HCT116 (cell line): ENCODE measurements at regions not wholly inside any gene's neighbourhood (a gene's known extent, or its start where the extent isn't known, plus 50 kb on each side); places are given as distances from the start of the nearest gene placed in this dataset.

Experiments
- ATAC-seq: fragments of 200-7000 bp; cut with Tn5 transposase; 2 replicates; pipeline ENCODE4 v1.9.1; 2020; ENCODE audit warnings: mild to moderate bottlenecking, moderate library complexity
- BruUV-seq: library from RNA; stranded (reverse); fragments of 400-500 nt; replicated peaks from 2 replicates; lab custom pipeline; 2021; lab: Mats Ljungman, UMichigan
- CTCF ChIA-PET: fragments of 300-600 bp; sonication (Branson Sonifier 250); formaldehyde crosslinking; loops from one replicate; lab custom pipeline; 2021; ENCODE audit warnings: antibody characterized with exemption; lab: Charles Lee
- POLR2A ChIA-PET: fragments of 300-600, 350-600 bp; sonication (Branson Sonifier 250); formaldehyde crosslinking; loops from one replicate; lab custom pipeline; 2021; ENCODE audit warnings: antibody characterized with exemption; lab: Charles Lee
- RAD21 ChIA-PET, 2 experiments: fragments of 300-600 bp; sonication (Branson Sonifier 250); formaldehyde crosslinking; loops; one replicate each; lab custom pipeline; 2023; ENCODE audit warnings: low total read pairs in 2 of 2; ENCODE audit not compliant: uncharacterized antibody in 2 of 2, unreplicated experiment in 2 of 2, low non-redundant PET in 1 of 2; lab: Charles Lee
- DNase-seq: peaks from one replicate; pipeline ENCODE4 v3.0.0-alpha.2; 2010; ENCODE audit warnings: low read depth, low spot score
- H2AFZ ChIP-seq: fragments of 200-600 bp; shearing (Covaris generic), sonication (generic); 2 replicates; pipeline ENCODE4 v1.6.1; 2017; ENCODE audit warnings: low read depth, mixed run types, mixed read lengths, antibody characterized with exemption, low read length; ENCODE audit not compliant: poor library complexity, severe bottlenecking
- H3K27ac ChIP-seq: 2 replicates; pipeline ENCODE4 v1.5.1; 2012; ENCODE audit warnings: low read depth, low read length
- H3K27me3 ChIP-seq: fragments of 200-600 bp; sonication (generic); 2 replicates; pipeline ENCODE4 v1.6.1; 2016; ENCODE audit warnings: mixed run types, low read length, mixed read lengths; ENCODE audit not compliant: insufficient read depth
- H3K36me3 ChIP-seq, 2 experiments: fragments of 200-500 bp in 1 of 2; fragments of 200-600 bp in 1 of 2; sonication (Bioruptor generic) in 1 of 2; sonication (generic) in 1 of 2; 2 replicates each; pipeline versions ENCODE4 v1.5.1 to v1.6.1; 2014 to 2016; ENCODE audit warnings: low read length in 2 of 2, inconsistent platforms in 1 of 2, mixed read lengths in 1 of 2, mixed run types in 1 of 2; ENCODE audit not compliant: insufficient read depth in 2 of 2, control insufficient read depth in 1 of 2
- H3K4me1 ChIP-seq, 2 experiments: fragments of 200-600 bp in 1 of 2; sonication (generic) in 1 of 2; 2 replicates each; pipeline versions ENCODE4 v1.5.1 to v1.6.1; 2012 to 2017; ENCODE audit warnings: low read length in 2 of 2, inconsistent platforms in 1 of 2, mild to moderate bottlenecking in 1 of 2, mixed read lengths in 1 of 2, mixed run types in 1 of 2, moderate library complexity in 1 of 2; ENCODE audit not compliant: insufficient read depth in 2 of 2, control insufficient read depth in 1 of 2
- H3K4me2 ChIP-seq: fragments of 200-600 bp; sonication (generic); 2 replicates; pipeline ENCODE4 v1.6.1; 2017; ENCODE audit warnings: mixed run types, low read length, mixed read lengths
- H3K4me3 ChIP-seq, 2 experiments: fragments of 200-600 bp in 1 of 2; sonication (generic) in 1 of 2; replicated peaks in 1 of 2; 2 replicates each; pipeline ENCODE4 v1.5.1; 2011 to 2016; ENCODE audit warnings: low read length in 2 of 2, control low read depth in 1 of 2, low read depth in 1 of 2, mild to moderate bottlenecking in 1 of 2, mixed read lengths in 1 of 2, mixed run types in 1 of 2
- H3K79me2 ChIP-seq: fragments of 200-600 bp; sonication (generic); 2 replicates; pipeline ENCODE4 v1.6.1; 2017; ENCODE audit warnings: mild to moderate bottlenecking, mixed run types, low read length, moderate library complexity, mixed read lengths; ENCODE audit not compliant: insufficient read depth
- H3K9ac ChIP-seq: fragments of 200-600 bp; sonication (generic); 2 replicates; pipeline ENCODE4 v1.6.1; 2016; ENCODE audit warnings: low read length, mixed read lengths
- H3K9me2 ChIP-seq: fragments of 200-600 bp; sonication (generic), shearing (Covaris generic); 2 replicates; pipeline ENCODE4 v1.6.1; 2017; ENCODE audit warnings: mixed run types, mild to moderate bottlenecking, moderate library complexity; ENCODE audit not compliant: insufficient read depth
- H3K9me3 ChIP-seq, 2 experiments: fragments of 200-500 bp in 1 of 2; fragments of 200-600 bp in 1 of 2; sonication (Bioruptor generic) in 1 of 2; sonication (generic) in 1 of 2; 2 replicates each; pipeline ENCODE4 v1.6.1; 2014 to 2017; ENCODE audit warnings: low read length in 2 of 2, mixed read lengths in 2 of 2, inconsistent platforms in 1 of 2, low read depth in 1 of 2, mild to moderate bottlenecking in 1 of 2, mixed run types in 1 of 2, moderate library complexity in 1 of 2; ENCODE audit not compliant: control insufficient read depth in 1 of 2, insufficient read depth in 1 of 2
- H4K20me1 ChIP-seq: fragments of 200-600 bp; sonication (generic), shearing (Covaris generic); 2 replicates; pipeline ENCODE4 v1.6.1; 2017; ENCODE audit warnings: mixed run types, mild to moderate bottlenecking, moderate library complexity; ENCODE audit not compliant: insufficient read depth
- EGR1 ChIP-seq: IDR thresholded peaks from 2 replicates; pipeline ENCODE4 v1.6.1; 2012; ENCODE audit warnings: low read depth
- EZH2phosphoT487 ChIP-seq: fragments of 200-600 bp; IDR thresholded peaks from 2 replicates; pipeline ENCODE4 v1.6.1; 2018; ENCODE audit warnings: antibody characterized with exemption, borderline replicate concordance
- FOSL1 ChIP-seq: IDR thresholded peaks from 2 replicates; pipeline ENCODE4 v1.6.1; 2012; ENCODE audit warnings: low read depth
- JUND ChIP-seq: IDR thresholded peaks from 2 replicates; pipeline ENCODE4 v1.6.1; 2012
- POLR2A ChIP-seq: IDR thresholded peaks from 2 replicates; pipeline ENCODE4 v1.7.0; 2011; ENCODE audit warnings: borderline replicate concordance; ENCODE audit not compliant: insufficient read depth, insufficient read length; ENCODE audit errors: extremely low read depth
- POLR2AphosphoS5 ChIP-seq: IDR thresholded peaks from 2 replicates; pipeline ENCODE4 v1.6.1; 2011; ENCODE audit warnings: mild to moderate bottlenecking, low read depth, low read length, moderate library complexity
- SIN3A ChIP-seq: IDR thresholded peaks from 2 replicates; pipeline ENCODE4 v1.6.1; 2012; ENCODE audit warnings: low read depth
- ZFX ChIP-seq: fragments of 450-650 bp; IDR thresholded peaks from 2 replicates; pipeline ENCODE4 v1.6.1; 2017
- intact Hi-C: fragments of 100-400 bp; cut with micrococcal nuclease; formaldehyde crosslinking; loops from 2 replicates; pipeline ENCODE4 v1.10.0; 2022
- TF ChIP-seq, protein P1 (sequence below): IDR thresholded peaks from 2 replicates; pipeline ENCODE4 v1.6.1; 2012
- TF ChIP-seq, protein P2 (sequence below), 3 experiments: fragments of 200-600 bp in 1 of 3; sonication (generic) in 1 of 3; IDR thresholded peaks in 2 of 3; conservative IDR thresholded peaks in 1 of 3; 2 replicates each; pipeline ENCODE4 v1.5.1; 2012 to 2017; ENCODE audit warnings: low read depth in 2 of 3, low read length in 2 of 3, antibody characterized with exemption in 1 of 3, borderline replicate concordance in 1 of 3, control low read depth in 1 of 3, mild to moderate bottlenecking in 1 of 3, mixed read lengths in 1 of 3, mixed run types in 1 of 3, moderate library complexity in 1 of 3; ENCODE audit not compliant: insufficient read depth in 1 of 3
- TF ChIP-seq, protein P3 (sequence below): IDR thresholded peaks from 2 replicates; pipeline ENCODE4 v1.6.1; 2012
- TF ChIP-seq, protein P4 (sequence below): IDR thresholded peaks from 2 replicates; pipeline ENCODE4 v1.6.1; 2011; ENCODE audit warnings: mild to moderate bottlenecking, low read length, moderate library complexity; ENCODE audit not compliant: insufficient replicate concordance; ENCODE audit errors: extremely low read depth

DNA sequence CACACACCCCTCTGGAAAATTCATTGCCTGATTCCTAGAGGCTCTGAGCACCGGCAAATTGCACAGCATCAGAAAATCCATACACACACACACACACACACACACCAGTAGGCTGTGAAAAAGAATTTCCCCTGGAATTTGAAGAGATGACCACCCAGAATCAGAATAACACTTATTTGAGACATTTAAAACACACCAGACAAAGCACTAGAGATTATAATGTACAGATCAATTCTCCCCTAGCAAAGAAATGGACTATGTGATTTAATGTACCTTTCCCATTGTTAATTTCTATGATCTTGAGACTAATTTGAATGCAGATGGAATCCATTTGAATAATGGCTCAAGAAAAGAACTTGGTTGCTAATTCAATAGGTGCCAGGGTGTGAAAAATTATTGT lies 399.3 kb downstream of the HNRNPD start:
- H4K20me1 ChIP-seq, result no peaks in the 10 kb centered on the region; the same call in 1 of the 2 replicates
- CTCF ChIA-PET, result no interaction called here
- H3K79me2 ChIP-seq, result no peaks in the 10 kb centered on the region
- DNase-seq (no peak), ATAC-seq (no peak)
- no peak overlapping the region for H3K4me3 ChIP-seq
- no peak overlapping the region for H3K9ac ChIP-seq
- peaks cover 11% of the 10 kb centered on the region for H3K27me3 ChIP-seq
- POLR2A ChIA-PET, result no interaction called here
- H3K4me2 ChIP-seq, result no peak overlapping the region
- H2AFZ ChIP-seq, result no peak overlapping the region
- H3K9me3 ChIP-seq, result no peaks in the 10 kb centered on the region
- H3K27ac ChIP-seq, result no peak overlapping the region
- RAD21 ChIA-PET, result no interaction called here
- intact Hi-C loops, result no loop called here
- H3K36me3 ChIP-seq, result no peaks in the 10 kb centered on the region
- BruUV-seq, result no TSS peak
- TF ChIP-seq EGR1 (no peak), JUND (no peak), EZH2phosphoT487 (no peak)
- TF ChIP-seq, protein P1, sequence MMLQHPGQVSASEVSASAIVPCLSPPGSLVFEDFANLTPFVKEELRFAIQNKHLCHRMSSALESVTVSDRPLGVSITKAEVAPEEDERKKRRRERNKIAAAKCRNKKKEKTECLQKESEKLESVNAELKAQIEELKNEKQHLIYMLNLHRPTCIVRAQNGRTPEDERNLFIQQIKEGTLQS, result no peak
- TF ChIP-seq, protein P2, sequence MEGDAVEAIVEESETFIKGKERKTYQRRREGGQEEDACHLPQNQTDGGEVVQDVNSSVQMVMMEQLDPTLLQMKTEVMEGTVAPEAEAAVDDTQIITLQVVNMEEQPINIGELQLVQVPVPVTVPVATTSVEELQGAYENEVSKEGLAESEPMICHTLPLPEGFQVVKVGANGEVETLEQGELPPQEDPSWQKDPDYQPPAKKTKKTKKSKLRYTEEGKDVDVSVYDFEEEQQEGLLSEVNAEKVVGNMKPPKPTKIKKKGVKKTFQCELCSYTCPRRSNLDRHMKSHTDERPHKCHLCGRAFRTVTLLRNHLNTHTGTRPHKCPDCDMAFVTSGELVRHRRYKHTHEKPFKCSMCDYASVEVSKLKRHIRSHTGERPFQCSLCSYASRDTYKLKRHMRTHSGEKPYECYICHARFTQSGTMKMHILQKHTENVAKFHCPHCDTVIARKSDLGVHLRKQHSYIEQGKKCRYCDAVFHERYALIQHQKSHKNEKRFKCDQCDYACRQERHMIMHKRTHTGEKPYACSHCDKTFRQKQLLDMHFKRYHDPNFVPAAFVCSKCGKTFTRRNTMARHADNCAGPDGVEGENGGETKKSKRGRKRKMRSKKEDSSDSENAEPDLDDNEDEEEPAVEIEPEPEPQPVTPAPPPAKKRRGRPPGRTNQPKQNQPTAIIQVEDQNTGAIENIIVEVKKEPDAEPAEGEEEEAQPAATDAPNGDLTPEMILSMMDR (IDR thresholded peaks at IDR 0.05 in 2 of 3, conservative IDR thresholded peaks at IDR 0.05 in 1 of 3; ENCODE audit: borderline replicate concordance in 1 of 3, insufficient read depth in 1 of 3, low read depth in 2 of 3, low read length in 2 of 3), result no peak
- TF ChIP-seq, all 23 proteins: peak for 0
- Histone ChIP-seq H3K4me1 (no peaks in the 10 kb centered on the region), H3K9me2 (no peaks in the 10 kb centered on the region)

DNA sequence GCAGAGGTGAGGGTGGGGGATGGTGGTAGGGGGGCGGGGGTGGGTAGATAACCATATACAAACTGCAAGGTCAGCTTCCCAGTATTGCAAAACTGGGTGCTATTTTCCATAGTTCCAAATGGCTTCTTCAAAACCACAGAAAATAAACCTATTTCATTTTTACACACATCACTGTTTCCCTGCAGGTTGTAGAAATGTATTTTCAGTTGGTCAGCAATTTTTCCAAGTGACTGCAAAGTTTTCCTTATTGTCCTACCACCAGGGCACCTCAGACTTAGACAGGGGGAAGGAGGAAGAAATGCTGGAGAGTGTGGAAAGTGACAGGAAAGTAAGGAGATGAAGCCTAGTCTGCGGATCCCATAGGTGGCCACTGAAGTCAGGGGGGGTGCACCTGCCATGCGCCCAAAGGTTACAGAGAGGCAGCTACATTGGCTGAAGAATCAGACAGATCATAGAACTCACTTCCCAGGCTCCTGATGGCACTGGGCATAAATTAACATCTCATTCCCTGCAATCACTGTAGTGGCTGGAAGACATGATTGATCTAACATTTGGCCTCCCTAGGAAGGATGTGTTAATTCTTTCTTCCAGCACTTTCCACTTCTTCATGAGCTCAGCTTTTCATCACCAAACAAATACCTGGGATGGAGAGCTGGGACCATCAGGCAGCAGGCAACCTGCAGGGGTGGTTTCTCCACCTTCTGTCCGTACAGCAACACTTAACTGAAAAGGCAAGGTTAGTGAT lies 402.0 kb downstream of the HNRNPD start:
- H3K27me3 ChIP-seq, result peaks cover 10% of the 10 kb centered on the region
- no peak overlapping the region for H3K4me2 ChIP-seq
- intact Hi-C loops, result no loop called here
- no TSS peak for BruUV-seq
- no peak overlapping the region for H3K27ac ChIP-seq
- H3K4me1 ChIP-seq, result no peaks in the 10 kb centered on the region
- no peaks in the 10 kb centered on the region for H3K9me2 ChIP-seq
- ATAC-seq, result no peak
- no peak overlapping the region for H2AFZ ChIP-seq
- RAD21 ChIA-PET, result no interaction called here
- no peaks in the 10 kb centered on the region for H3K9me3 ChIP-seq
- H3K36me3 ChIP-seq, result no peaks in the 10 kb centered on the region
- CTCF ChIA-PET, result no interaction called here
- no peak for DNase-seq
- H3K79me2 ChIP-seq, result no peaks in the 10 kb centered on the region
- no peak overlapping the region for H3K4me3 ChIP-seq
- no peaks in the 10 kb centered on the region for H4K20me1 ChIP-seq
- POLR2A ChIA-PET, result no interaction called here
- no peak overlapping the region for H3K9ac ChIP-seq
- TF ChIP-seq POLR2A, result no peak
- TF ChIP-seq JUND, result no peak
- TF ChIP-seq, protein P3, sequence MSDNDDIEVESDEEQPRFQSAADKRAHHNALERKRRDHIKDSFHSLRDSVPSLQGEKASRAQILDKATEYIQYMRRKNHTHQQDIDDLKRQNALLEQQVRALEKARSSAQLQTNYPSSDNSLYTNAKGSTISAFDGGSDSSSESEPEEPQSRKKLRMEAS, result no peak
- no peak for TF ChIP-seq ZFX
- no peak for TF ChIP-seq POLR2AphosphoS5
- no peak for TF ChIP-seq SIN3A
- TF ChIP-seq, protein P4, sequence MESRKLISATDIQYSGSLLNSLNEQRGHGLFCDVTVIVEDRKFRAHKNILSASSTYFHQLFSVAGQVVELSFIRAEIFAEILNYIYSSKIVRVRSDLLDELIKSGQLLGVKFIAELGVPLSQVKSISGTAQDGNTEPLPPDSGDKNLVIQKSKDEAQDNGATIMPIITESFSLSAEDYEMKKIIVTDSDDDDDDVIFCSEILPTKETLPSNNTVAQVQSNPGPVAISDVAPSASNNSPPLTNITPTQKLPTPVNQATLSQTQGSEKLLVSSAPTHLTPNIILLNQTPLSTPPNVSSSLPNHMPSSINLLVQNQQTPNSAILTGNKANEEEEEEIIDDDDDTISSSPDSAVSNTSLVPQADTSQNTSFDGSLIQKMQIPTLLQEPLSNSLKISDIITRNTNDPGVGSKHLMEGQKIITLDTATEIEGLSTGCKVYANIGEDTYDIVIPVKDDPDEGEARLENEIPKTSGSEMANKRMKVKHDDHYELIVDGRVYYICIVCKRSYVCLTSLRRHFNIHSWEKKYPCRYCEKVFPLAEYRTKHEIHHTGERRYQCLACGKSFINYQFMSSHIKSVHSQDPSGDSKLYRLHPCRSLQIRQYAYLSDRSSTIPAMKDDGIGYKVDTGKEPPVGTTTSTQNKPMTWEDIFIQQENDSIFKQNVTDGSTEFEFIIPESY, result no peak
- TF ChIP-seq FOSL1, result no peak
- TF ChIP-seq, protein P2 (IDR thresholded peaks at IDR 0.05 in 2 of 3, conservative IDR thresholded peaks at IDR 0.05 in 1 of 3; ENCODE audit: borderline replicate concordance in 1 of 3, insufficient read depth in 1 of 3, low read depth in 2 of 3, low read length in 2 of 3), result no peak
- TF ChIP-seq EGR1, result no peak
